ENCODE measurements at regions not wholly inside any gene's neighbourhood (a gene's known extent, or its start where the extent isn't known, plus 50 kb on each side); places are given as distances from the start of the nearest gene placed in this dataset.

GRCh38 chr2:238787501-238787900 is 60.4 kb upstream of the TWIST2 start:
- DNase-seq (ENCODE audit: low spot score), result no peak

DNA sequence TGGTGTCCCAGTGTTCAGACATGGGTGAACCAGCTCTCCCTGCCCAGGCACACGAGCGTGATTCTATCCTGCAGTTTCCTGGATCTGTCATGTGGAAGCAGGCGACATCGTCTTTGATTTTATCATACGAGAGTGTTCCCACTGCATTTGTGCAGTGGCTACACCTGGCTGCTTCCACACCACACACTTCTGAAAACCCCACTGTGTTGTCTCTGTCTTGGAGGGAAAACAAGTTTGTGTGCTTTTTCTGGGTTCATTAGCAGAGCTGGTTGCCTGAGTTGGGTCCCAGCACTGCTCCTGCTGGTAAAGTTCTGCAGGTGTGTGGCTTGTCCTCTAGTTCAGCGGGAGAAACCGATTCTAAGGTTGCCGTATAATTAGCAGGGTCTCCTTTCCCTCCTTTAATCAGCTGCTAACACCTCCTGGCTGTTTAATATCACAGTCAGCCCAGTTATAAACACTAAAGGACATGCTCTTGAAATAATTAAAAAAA is 58.5 kb upstream of the TWIST2 start:
- DNase-seq (ENCODE audit: low spot score), result no peak

- DNase-seq (ENCODE audit: low spot score), result no peak
Measured at GRCh38 chr2:238790126-238790832, 57.6 kb upstream of the TWIST2 start.

GRCh38 chr2:238790833-238791230 is 57.1 kb upstream of the TWIST2 start:
- DNase-seq (ENCODE audit: low spot score), result no peak

DNA sequence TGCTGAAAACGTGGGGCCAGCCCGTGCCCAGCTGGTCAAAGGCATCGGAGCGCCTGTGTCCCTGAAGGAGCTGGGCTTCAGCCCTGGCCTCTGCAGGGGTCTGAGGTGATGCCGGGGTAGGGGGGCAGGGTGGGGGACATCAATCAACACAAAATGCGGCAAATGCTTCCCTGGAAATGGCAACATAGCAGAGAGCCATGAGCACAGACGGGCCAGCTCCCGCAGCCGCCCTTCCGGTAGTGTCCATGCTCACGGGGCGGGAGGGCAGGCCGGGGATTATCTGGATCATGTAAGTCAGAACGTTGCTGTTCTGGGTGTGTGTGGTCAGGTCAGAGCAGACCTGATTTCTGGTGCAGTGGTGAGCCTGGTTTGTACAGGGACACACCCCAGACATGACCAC is 56.5 kb upstream of the TWIST2 start:
- DNase-seq (ENCODE audit: low spot score), result no peak

GRCh38 chr2:238793306-238793705 is 54.6 kb upstream of the TWIST2 start:
- DNase-seq (ENCODE audit: low spot score), result no peak

GRCh38 chr2:238793801-238794449 is 54.0 kb upstream of the TWIST2 start:
- DNase-seq (ENCODE audit: low spot score), result no peak

DNA sequence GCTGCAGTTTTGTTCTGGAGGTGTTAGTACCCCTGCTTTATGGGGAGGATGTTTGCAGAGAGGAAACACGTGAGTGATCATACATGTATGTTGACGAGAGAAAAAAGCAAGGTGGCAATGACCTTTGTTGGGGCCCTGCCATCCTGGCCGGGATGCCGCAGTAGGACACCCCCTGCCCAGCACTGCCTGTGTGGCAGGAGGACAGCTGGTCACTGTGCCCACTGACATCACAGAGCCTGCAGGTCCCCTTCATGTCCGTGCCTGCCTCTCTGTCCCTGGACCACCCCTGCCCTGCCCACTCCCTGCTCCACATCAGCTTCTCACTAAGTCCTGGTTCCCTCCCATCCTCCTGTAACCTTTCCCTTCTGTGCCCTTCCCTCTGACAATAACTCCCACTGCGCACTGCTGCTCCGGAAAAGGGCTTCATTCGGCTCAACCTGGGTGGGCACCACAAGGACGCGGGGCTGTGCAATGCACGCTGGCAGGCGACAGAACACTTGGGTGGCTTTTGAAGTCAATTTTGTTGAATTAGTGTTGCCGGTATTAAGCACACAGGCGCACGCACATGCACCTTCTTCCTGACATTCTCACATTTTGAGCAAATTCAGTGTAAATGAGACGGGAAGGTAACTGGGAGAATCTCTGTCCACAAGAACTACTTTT is 51.5 kb upstream of the TWIST2 start:
- no peak for DNase-seq (ENCODE audit: low spot score)

DNA sequence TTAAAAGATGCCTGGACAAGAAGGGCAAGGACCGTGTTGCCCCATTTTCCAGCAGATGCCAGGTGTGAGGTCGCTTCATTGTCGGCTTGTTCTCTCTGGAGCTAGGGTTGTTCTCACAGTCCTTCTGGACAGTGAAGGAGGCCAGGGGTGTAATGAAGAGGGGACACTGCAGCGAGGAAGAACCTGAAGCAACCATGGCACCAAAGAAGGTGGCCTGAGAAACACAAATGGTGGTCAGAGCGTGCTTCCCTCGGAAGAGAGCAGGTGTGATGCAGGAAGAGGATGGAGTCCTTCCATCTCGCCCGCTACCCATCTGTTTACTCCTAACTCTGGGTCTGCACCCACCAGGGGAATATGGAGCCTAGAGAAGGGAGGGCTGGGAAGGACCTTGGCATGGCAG is 50.3 kb upstream of the TWIST2 start:
- no peak for DNase-seq (ENCODE audit: low spot score)
